ENCODE measurements at regions not wholly inside any gene's neighbourhood (a gene's known extent, or its start where the extent isn't known, plus 50 kb on each side); places are given as distances from the start of the nearest gene placed in this dataset.
A peak's percentile ranks its signal among the peaks of the same experiment; 100 is the strongest.
"Not testable (repeated sequence)": the region's sequence is repeated elsewhere in the genome, so short reads cannot be mapped to it uniquely, and the experiment has no call there.

DNA sequence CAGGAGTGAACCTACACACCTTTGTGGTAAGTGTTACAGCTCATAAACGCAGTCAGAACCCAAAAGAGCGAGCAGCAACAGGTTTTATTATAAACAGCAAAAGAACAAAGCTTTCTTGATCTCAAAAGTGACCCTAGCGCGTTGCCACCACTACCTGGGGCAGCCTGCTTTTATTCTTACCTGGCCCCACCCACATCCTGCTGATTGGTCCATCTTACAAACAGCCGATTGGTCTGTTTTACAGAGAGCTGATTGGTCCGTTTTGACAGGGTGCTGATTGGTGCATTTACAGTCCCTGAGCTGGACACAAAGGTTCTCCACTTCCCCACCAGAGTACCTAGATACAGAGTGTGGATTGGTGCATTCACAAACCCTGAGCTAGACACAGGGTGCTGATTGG is 143.1 kb downstream of the ARRDC4 start:
- no peak for FAIRE-seq
- Histone ChIP-seq H3K27ac (ENCODE audit: extremely low read depth, low read depth, low read length) (no peak overlapping the region), H3K27me3 (ENCODE audit: control insufficient read depth in 2 of 2, insufficient read depth in 2 of 2, low read length in 2 of 2) (peaks cover 0 to 40% of the 10 kb centered on the region in 2 experiments; a peak in 3 of 5 replicates), H3K79me2 (ENCODE audit: control insufficient read depth, insufficient read depth, low read length) (no peaks in the 10 kb centered on the region), H3K4me3 (no peak overlapping the region), H3K9me3 (replicated peaks; ENCODE audit: control insufficient read depth, insufficient read depth, low read depth, low read length) (no peaks in the 10 kb centered on the region), H3K4me2 (ENCODE audit: insufficient read depth, low read length) (peak overlapping the region; percentile 32), H2AFZ (ENCODE audit: low read depth, low read length) (peak overlapping the region; percentile 66), H3K4me1 (replicated peaks in 1 of 2; ENCODE audit: control insufficient read depth in 2 of 2, insufficient read depth in 2 of 2, low read length in 2 of 2) (no peaks in the 10 kb centered on the region; a peak in 1 of 5 replicates), H3K9me1 (ENCODE audit: control insufficient read depth, insufficient read depth, low read length) (no peaks in the 10 kb centered on the region), H3K36me3 (ENCODE audit: control insufficient read depth, insufficient read depth, low read length) (no peaks in the 10 kb centered on the region), H4K20me1 (replicated peaks; ENCODE audit: control insufficient read depth, insufficient read depth, low read length) (no peaks in the 10 kb centered on the region), H3K9ac (ENCODE audit: insufficient read depth in 1 of 2, low read depth in 2 of 2, low read length in 2 of 2) (no peak overlapping the region)
- peak; percentile 68 for ATAC-seq
- TF ChIP-seq NFYB (IDR thresholded peaks at IDR 0.05; ENCODE audit: extremely low read depth, insufficient read length) (peak; percentile 48), STAT5A (IDR thresholded peaks at IDR 0.05; ENCODE audit: borderline replicate concordance, low read length) (no peak), MTA3 (IDR thresholded peaks at IDR 0.05; ENCODE audit: borderline replicate concordance) (peak; percentile 34; the same call in 1 of the 2 replicates)
- ChIA-PET CTCF (ENCODE audit: low intra/inter-chr PET ratio) (interaction anchor here (0.5 kb wide), 1 partner anchor 16 kb away, joined by 3 read pairs; no protein-coding TSS in a partner anchor), POLR2A (interaction anchor here (0.7 kb wide), 2 partner anchors 250 to 605 kb away, joined by 3 read pairs; no protein-coding TSS in a partner anchor)
- WGBS (ENCODE audit: insufficient coverage, low coverage, missing lambda C conversion rate): 0% methylated on average over 6 of the region's 6 CpGs
- BruUV-seq (replicated peaks): no TSS peak
- DNase-seq (ENCODE audit: extremely low read depth in 1 of 4, low spot score in 3 of 4): peak in 1 of 4 experiments; percentile 16
- in situ Hi-C loops (cut with MboI) (loop anchor here (10.0 kb wide), 1 partner anchor 901 kb away; the partner anchor contains the start of gene PGPEP1L), intact Hi-C loops (cut with micrococcal nuclease) (no loop called here)

DNA sequence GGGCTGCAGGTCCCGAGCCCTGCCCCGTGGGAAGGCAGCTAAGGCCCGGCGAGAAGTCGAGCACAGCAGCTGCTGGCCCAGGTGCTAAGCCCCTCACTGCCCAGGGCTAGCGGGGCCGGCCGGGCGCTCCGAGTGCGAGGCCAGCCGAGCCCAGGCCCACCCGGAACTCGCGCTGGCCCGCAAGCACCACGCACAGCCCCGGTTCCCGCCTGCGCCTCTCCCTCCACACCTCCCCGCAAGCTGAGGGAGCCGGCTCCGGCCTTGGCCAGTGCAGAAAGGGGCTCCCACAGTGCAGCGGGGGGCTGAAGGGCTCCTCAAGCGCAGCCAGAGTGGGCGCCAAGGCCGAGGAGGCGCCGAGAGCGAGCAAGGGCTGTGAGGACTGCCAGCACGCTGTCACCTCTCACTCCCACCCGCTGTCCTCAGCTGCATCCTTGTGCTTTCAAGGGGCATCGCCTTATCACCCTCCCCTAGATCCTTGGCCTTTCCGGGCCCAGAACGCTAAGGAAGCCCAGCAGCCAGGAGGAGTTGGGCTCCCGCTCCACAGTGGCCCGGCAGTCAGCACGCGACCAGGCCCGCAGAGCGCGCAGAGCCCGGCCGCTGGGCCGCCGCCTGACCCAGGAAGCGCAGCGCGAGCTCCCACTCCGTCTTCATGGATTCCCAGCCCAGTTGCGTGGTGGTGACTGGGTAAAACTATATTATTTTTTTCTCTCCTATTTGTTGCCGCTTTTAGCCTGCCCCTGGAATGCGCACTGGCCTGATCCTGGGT is 144.1 kb downstream of the ARRDC4 start:
- intact Hi-C loops (cut with micrococcal nuclease); H3K4me2 ChIP-seq (ENCODE audit: insufficient read depth, low read length); H3K4me1 ChIP-seq (replicated peaks in 1 of 2; ENCODE audit: control insufficient read depth in 2 of 2, insufficient read depth in 2 of 2, low read length in 2 of 2); H3K4me3 ChIP-seq; H4K20me1 ChIP-seq (replicated peaks; ENCODE audit: control insufficient read depth, insufficient read depth, low read length); BruUV-seq (replicated peaks); H3K79me2 ChIP-seq (ENCODE audit: control insufficient read depth, insufficient read depth, low read length); FAIRE-seq; ATAC-seq; H3K9ac ChIP-seq (ENCODE audit: insufficient read depth in 1 of 2, low read depth in 2 of 2, low read length in 2 of 2); H2AFZ ChIP-seq (ENCODE audit: low read depth, low read length); H3K36me3 ChIP-seq (ENCODE audit: control insufficient read depth, insufficient read depth, low read length); CTCF ChIA-PET (ENCODE audit: low intra/inter-chr PET ratio); H3K9me1 ChIP-seq (ENCODE audit: control insufficient read depth, insufficient read depth, low read length); H3K27ac ChIP-seq (ENCODE audit: extremely low read depth, low read depth, low read length); DNase-seq (ENCODE audit: extremely low read depth in 1 of 4, low spot score in 3 of 4); H3K9me3 ChIP-seq (replicated peaks; ENCODE audit: control insufficient read depth, insufficient read depth, low read depth, low read length): not testable (repeated sequence)
- in situ Hi-C loops (cut with MboI): loop anchor here (10.0 kb wide), 1 partner anchor 900 kb away; the partner anchor contains the start of gene PGPEP1L
- H3K27me3 ChIP-seq (ENCODE audit: control insufficient read depth in 2 of 2, insufficient read depth in 2 of 2, low read length in 2 of 2): peaks cover 0 to 40% of the 10 kb centered on the region in 2 experiments; a peak in 3 of 5 replicates
- POLR2A ChIA-PET: interaction anchor here (0.7 kb wide), 1 partner anchor 249 kb away, joined by 3 read pairs; no protein-coding TSS in a partner anchor
- WGBS (ENCODE audit: insufficient coverage, low coverage, missing lambda C conversion rate): 7% methylated on average over 40 of the region's 53 CpGs

DNA sequence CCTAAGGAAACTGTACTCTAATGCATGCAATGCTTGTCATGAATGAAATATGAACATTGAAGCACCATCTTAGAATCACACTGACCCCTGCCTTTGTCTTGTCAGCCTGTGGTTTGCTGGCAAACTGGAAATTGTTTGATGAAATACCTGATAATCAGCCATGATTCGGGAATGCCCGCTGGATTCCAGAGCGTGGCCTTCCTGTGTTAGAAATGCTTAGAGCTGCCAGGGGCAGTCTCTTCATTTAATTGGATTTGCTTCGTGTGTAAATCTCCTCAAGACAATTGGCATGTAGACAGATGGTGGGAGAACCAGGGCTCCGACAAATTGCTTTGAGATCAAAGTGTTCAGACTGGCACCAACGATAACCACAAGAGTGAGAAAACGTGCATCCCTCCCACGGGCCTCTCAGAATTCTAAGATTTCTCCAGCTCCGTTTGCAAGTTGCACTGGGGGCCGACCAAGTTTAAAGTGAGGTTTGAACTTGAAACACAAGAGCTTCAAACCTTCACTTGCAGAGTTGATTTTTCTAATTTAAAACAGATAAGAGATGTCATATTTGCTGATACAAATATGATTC is 146.2 kb downstream of the ARRDC4 start:
- H3K4me3 ChIP-seq; H3K9me1 ChIP-seq (ENCODE audit: control insufficient read depth, insufficient read depth, low read length); POLR2A ChIA-PET; CTCF ChIA-PET (ENCODE audit: low intra/inter-chr PET ratio); ATAC-seq; H3K79me2 ChIP-seq (ENCODE audit: control insufficient read depth, insufficient read depth, low read length); H3K27ac ChIP-seq (ENCODE audit: extremely low read depth, low read depth, low read length); H3K36me3 ChIP-seq (ENCODE audit: control insufficient read depth, insufficient read depth, low read length); intact Hi-C loops (cut with micrococcal nuclease); H3K9ac ChIP-seq (ENCODE audit: insufficient read depth in 1 of 2, low read depth in 2 of 2, low read length in 2 of 2); H3K9me3 ChIP-seq (replicated peaks; ENCODE audit: control insufficient read depth, insufficient read depth, low read depth, low read length); H3K4me1 ChIP-seq (replicated peaks in 1 of 2; ENCODE audit: control insufficient read depth in 2 of 2, insufficient read depth in 2 of 2, low read length in 2 of 2); BruUV-seq (replicated peaks); DNase-seq (ENCODE audit: extremely low read depth in 1 of 4, low spot score in 3 of 4); H4K20me1 ChIP-seq (replicated peaks; ENCODE audit: control insufficient read depth, insufficient read depth, low read length); H2AFZ ChIP-seq (ENCODE audit: low read depth, low read length); H3K4me2 ChIP-seq (ENCODE audit: insufficient read depth, low read length): not testable (repeated sequence)
- in situ Hi-C loops (cut with MboI): loop anchor here (10.0 kb wide), 1 partner anchor 898 kb away; the partner anchor contains the start of gene PGPEP1L
- peak; percentile 49 for FAIRE-seq
- peaks cover 0 to 33% of the 10 kb centered on the region in 2 experiments; a peak in 3 of 5 replicates for H3K27me3 ChIP-seq (ENCODE audit: control insufficient read depth in 2 of 2, insufficient read depth in 2 of 2, low read length in 2 of 2)
- WGBS (ENCODE audit: insufficient coverage, low coverage, missing lambda C conversion rate): 0% methylated on average over 10 of the region's 10 CpGs
